Lower leg skin (tissue), 4 donors: ENCODE measurements at regions not wholly inside any gene's neighbourhood (a gene's known extent, or its start where the extent isn't known, plus 50 kb on each side); places are given as distances from the start of the nearest gene placed in this dataset.

Experiments
- DNase-seq, 2 donors: peaks; one replicate each; pipeline ENCODE4 v3.0.0-alpha.2; 2019; ENCODE audit warnings: low spot score in 2 of 2
- H3K4me3 ChIP-seq: fragments of 200-600 bp; sonication (generic); 2 replicates; pipeline ENCODE4 v1.5.1; 2017; ENCODE audit warnings: mild to moderate bottlenecking, low read depth; ENCODE audit not compliant: poor library complexity, severe bottlenecking
- POLR2A ChIP-seq, 2 donors: fragments of 450-650 bp; IDR thresholded peaks; one replicate each; pipeline ENCODE4 v1.6.1; 2016 to 2017; ENCODE audit warnings: antibody characterized with exemption in 2 of 2, mild to moderate bottlenecking in 1 of 2, moderate library complexity in 1 of 2
- WGBS, 2 donors: methylation state at CpG; one replicate each; pipeline ENCODE4 v1.1.5; 2018; 5-methylcytosine and 5-hydroxymethylcytosine counted together
- intact Hi-C: fragments of 100-400 bp; cut with DNase I; formaldehyde crosslinking; loops from one replicate; pipeline ENCODE4 v1.15.0; 2023; ENCODE audit warnings: low total_unique reads
- TF ChIP-seq, protein P1 (sequence below), 3 donors: fragments of 450-650 bp; IDR thresholded peaks; one replicate each; pipeline ENCODE4 v1.5.1; 2016; ENCODE audit warnings: antibody characterized with exemption in 3 of 3, mild to moderate bottlenecking in 3 of 3, moderate library complexity in 2 of 3

DNA sequence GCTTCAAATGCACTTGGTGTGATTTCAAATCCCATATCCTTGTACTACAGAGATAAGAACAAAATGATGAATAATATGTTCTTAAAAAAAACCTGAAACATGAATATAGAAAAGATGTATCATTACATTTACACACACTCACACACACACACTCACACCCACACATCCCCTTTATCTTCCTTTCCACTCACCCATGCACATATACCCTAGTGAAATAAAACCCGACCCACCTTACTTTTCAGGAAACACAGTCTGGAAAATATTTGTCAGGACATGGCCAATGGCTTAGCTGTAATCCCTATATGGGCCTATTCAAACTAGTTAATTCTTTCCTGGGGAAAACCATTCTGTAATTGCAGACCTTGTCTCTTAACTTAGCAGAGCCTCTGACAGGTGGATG is 60.8 kb upstream of the EDN1 start:
- intact Hi-C loops: loop anchor here (10.0 kb wide), 1 partner anchor 75 kb away; no protein-coding TSS in a partner anchor
- TF ChIP-seq, protein P1, sequence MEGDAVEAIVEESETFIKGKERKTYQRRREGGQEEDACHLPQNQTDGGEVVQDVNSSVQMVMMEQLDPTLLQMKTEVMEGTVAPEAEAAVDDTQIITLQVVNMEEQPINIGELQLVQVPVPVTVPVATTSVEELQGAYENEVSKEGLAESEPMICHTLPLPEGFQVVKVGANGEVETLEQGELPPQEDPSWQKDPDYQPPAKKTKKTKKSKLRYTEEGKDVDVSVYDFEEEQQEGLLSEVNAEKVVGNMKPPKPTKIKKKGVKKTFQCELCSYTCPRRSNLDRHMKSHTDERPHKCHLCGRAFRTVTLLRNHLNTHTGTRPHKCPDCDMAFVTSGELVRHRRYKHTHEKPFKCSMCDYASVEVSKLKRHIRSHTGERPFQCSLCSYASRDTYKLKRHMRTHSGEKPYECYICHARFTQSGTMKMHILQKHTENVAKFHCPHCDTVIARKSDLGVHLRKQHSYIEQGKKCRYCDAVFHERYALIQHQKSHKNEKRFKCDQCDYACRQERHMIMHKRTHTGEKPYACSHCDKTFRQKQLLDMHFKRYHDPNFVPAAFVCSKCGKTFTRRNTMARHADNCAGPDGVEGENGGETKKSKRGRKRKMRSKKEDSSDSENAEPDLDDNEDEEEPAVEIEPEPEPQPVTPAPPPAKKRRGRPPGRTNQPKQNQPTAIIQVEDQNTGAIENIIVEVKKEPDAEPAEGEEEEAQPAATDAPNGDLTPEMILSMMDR (IDR thresholded peaks at IDR 0.05): no peak
- TF ChIP-seq POLR2A (IDR thresholded peaks at IDR 0.05): no peak
- 79 to 81% methylated on average over 1 of the region's 1 CpG for WGBS, 2 donors
- no peak for DNase-seq
- H3K4me3 ChIP-seq: no peak overlapping the region

DNA sequence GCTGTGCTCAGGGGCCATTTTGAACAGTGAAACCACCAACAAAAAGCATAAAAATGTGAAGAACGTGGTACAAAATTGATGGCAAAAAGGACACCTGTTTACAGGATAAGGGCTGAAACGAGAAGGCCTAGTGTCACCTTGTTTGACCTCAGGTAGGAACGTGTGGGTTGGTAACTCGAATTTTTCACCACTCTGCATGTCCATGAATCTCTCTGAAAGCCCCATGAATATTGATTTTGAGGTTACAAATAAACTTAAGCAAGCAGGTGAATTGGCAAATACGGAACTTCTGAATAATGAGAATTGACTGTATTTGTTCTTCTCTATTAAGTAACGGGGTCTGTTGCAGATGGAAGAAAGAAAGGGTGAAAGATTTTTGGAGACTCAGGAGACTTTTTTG is 59.6 kb upstream of the EDN1 start:
- no peak overlapping the region for H3K4me3 ChIP-seq
- WGBS, 2 donors: 88 to 92% methylated on average over 6 of the region's 6 CpGs
- intact Hi-C loops: loop anchor here (10.0 kb wide), 1 partner anchor 576 kb away; no protein-coding TSS in a partner anchor
- TF ChIP-seq, protein P1 (IDR thresholded peaks at IDR 0.05): no peak
- no peak for DNase-seq

DNA sequence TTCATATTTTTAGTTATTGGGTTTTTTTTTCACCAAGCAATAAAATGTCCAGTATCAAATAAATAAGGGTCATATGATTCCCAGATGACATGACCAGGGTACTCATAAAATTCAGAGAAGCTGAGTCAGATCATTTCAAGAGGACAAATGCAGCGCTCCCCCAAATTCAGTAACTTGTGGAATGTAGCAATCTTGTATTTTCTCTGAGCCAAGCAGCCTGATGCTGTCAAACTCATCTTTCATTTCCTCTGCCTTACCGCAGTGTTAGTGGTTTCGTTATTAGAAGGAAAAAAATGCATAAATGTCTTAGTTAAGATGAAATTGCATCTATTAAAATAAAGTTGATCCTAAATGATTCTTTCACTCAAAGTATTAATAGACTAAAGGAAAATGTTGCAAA is 57.8 kb upstream of the EDN1 start:
- WGBS, 2 donors: 65 to 70% methylated on average over 3 of the region's 3 CpGs
- DNase-seq: no peak
- TF ChIP-seq, protein P1 (IDR thresholded peaks at IDR 0.05): no peak
- no peak for TF ChIP-seq POLR2A (IDR thresholded peaks at IDR 0.05)
- H3K4me3 ChIP-seq: no peak overlapping the region
- intact Hi-C loops: loop anchor here (10.0 kb wide), 1 partner anchor 578 kb away; no protein-coding TSS in a partner anchor

DNA sequence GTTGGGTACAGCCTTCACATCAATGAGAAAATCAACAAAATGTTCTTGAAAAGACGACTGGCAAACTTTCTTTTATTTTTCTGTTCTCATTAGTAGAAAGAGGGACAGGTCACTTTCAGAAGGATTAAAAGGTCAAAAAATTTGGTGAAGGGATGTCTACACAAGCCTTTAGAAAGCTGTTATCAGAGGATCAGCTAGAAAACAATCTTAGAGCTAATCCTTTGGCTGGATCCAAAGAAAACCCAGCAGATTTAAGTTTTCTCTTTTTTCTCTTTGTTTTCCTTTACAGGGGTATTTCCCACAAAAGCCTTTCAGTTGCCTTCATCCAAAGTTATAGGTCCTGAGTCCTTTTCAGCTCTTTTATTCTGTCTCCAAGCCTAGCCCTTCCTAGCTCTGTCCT is 57.3 kb upstream of the EDN1 start:
- intact Hi-C loops: loop anchor here (10.0 kb wide), 1 partner anchor 578 kb away; no protein-coding TSS in a partner anchor
- no peak overlapping the region for H3K4me3 ChIP-seq
- TF ChIP-seq, protein P1 (IDR thresholded peaks at IDR 0.05): no peak
- TF ChIP-seq POLR2A (IDR thresholded peaks at IDR 0.05): no peak
- no peak for DNase-seq
- WGBS, 2 donors: 64 to 66% methylated on average over 1 of the region's 1 CpG

DNA sequence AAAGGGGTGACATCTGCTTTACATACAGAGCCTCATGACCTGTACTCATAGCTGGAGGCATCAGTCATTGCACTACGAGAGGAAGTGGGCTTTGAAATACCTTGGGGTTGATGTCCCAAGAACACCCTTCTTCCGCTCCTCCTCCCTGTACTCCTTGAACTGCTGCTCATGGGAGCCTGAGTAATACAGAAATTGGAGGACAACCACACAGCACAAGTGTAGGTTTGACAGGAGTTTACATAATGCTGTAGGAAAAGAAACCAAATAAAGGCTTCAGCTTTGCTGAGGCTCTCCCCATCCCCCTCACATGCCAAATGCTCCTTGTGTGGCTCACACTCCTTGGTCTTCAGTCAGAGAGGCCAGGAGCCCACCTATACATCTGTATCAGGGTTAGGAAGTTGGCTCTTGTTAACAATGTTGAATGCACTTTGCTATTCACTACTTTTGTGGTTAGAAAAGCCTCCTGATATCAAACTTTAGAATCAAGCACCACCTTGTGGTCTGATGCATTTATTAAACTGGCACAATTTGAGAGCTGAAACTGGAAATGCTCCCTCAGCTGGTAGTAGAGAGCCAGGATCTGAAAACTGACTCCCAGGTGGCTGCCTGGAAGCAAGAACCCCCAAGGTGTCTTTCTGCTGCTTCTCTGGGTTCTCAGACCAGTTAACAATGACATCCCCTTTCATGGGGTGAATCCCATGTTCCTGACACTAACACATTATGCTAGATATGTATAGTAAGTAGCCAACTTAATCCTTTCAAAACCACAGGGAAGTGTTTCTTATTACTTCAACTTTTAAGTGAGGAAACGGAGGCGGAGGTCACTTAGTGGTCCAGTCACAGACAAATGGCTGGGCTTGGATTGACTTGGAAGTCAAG is 56.2 kb upstream of the EDN1 start:
- 60 to 66% methylated on average over 4 of the region's 4 CpGs for WGBS, 2 donors
- intact Hi-C loops: loop anchor here (10.0 kb wide), 1 partner anchor 579 kb away; no protein-coding TSS in a partner anchor
- DNase-seq: peak in 1 of 2 donors; percentile 56
- no peak overlapping the region for H3K4me3 ChIP-seq
- TF ChIP-seq, protein P1 (IDR thresholded peaks at IDR 0.05): peak in 1 of 3 donors; percentile 58
- TF ChIP-seq POLR2A (IDR thresholded peaks at IDR 0.05): no peak
